ENCODE measurements at regions not wholly inside any gene's neighbourhood (a gene's known extent, or its start where the extent isn't known, plus 50 kb on each side); places are given as distances from the start of the nearest gene placed in this dataset.
A peak's percentile ranks its signal among the peaks of the same experiment; 100 is the strongest.

DNA sequence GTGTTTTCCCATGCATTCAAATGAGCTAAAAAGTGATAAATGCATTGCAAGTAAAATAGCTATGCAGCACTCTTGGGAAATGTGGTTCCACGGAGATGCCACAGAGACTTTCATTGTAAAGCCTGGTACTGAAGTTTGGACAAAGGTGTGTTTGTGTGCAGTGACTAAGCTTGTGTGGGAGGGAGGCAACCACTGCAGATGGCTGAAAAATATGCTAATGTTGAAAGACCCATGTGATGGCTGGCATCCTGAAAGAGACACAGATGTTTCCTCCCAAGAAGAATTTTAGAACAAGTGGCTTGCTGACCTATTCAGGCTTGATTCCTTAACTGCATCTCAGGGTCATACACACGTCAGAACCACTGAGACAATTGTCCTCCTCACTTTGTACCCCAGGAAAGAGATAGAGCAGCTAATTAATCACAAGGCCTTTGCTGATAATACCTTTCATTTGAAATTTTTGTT, 73.8 kb downstream of the FAM76B start:
- no peak overlapping the region for H4K5ac ChIP-seq (ENCODE audit: insufficient read length, low read depth, low read length)
- no peak overlapping the region for H3K14ac ChIP-seq (ENCODE audit: insufficient read length)
- no peak overlapping the region for H3K4me3 ChIP-seq (ENCODE audit: extremely low read depth in 1 of 4, insufficient read depth in 2 of 4, low read depth in 3 of 4, low read length in 4 of 4)
- no peak overlapping the region for H3K23ac ChIP-seq (ENCODE audit: insufficient read length)
- no peak overlapping the region for H4K8ac ChIP-seq (ENCODE audit: extremely low read depth, insufficient read depth, low read length)
- DNase-seq (ENCODE audit: low read depth in 1 of 2, low spot score in 2 of 2): no peak
- H2BK5ac ChIP-seq (ENCODE audit: low read depth, low read length): no peak overlapping the region
- no peaks in the 10 kb centered on the region for H4K20me1 ChIP-seq (replicated peaks in 1 of 2; ENCODE audit: control insufficient read depth in 1 of 2, insufficient read depth in 2 of 2, low read length in 2 of 2)
- no peak overlapping the region for H2BK120ac ChIP-seq (replicated peaks; ENCODE audit: low read depth, low read length)
- H3K4me1 ChIP-seq (replicated peaks in 1 of 4; ENCODE audit: control insufficient read depth in 3 of 4, insufficient read depth in 4 of 4, low read length in 3 of 4): no peaks in the 10 kb centered on the region
- no peak overlapping the region for H2BK15ac ChIP-seq (ENCODE audit: low read length)
- H2BK20ac ChIP-seq (ENCODE audit: low read length): no peak overlapping the region
- H3K56ac ChIP-seq (replicated peaks; ENCODE audit: insufficient read length, low read depth, low read length): no peak overlapping the region
- H3K9me3 ChIP-seq (ENCODE audit: insufficient read depth in 2 of 2, low read depth in 1 of 2, low read length in 1 of 2): no peaks in the 10 kb centered on the region
- H2BK12ac ChIP-seq (ENCODE audit: low read depth, low read length): no peak overlapping the region
- POLR2A ChIA-PET (ENCODE audit: partially characterized antibody): no interaction called here
- H3K9ac ChIP-seq (replicated peaks in 1 of 4; ENCODE audit: extremely low read depth in 1 of 4, low read depth in 3 of 4, low read length in 3 of 4): 0 out of 7 replicates have a peak overlapping the region, but pooled peaks of 1 of the 4 experiments have one; percentile 24
- H3K27me3 ChIP-seq (replicated peaks in 1 of 4; ENCODE audit: control insufficient read depth in 3 of 4, extremely low read depth in 1 of 4, insufficient read depth in 3 of 4, low read length in 3 of 4): no peaks in the 10 kb centered on the region
- no peak for FAIRE-seq
- H3K79me2 ChIP-seq (ENCODE audit: control insufficient read depth in 1 of 2, insufficient read depth in 2 of 2, low read length in 2 of 2): no peaks in the 10 kb centered on the region
- H3K4ac ChIP-seq (replicated peaks; ENCODE audit: insufficient read length, low read depth, low read length): no peak overlapping the region
- H4K91ac ChIP-seq (replicated peaks; ENCODE audit: insufficient read length, low read length): no peak overlapping the region
- CTCF ChIA-PET (ENCODE audit: partially characterized antibody): interaction anchor here (0.9 to 23.9 kb wide), 3 partner anchors 10 to 562 kb away, joined by 4 to 407 read pairs (median 45); no protein-coding TSS in a partner anchor
- H3K4me2 ChIP-seq (ENCODE audit: insufficient read depth in 1 of 2, low read depth in 2 of 2, low read length in 2 of 2): no peak overlapping the region
- H3K18ac ChIP-seq (ENCODE audit: extremely low read depth, low read length): no peak overlapping the region
- H3K23me2 ChIP-seq (ENCODE audit: low read depth, low read length): no peaks in the 10 kb centered on the region
- no peak overlapping the region for H2AK5ac ChIP-seq (ENCODE audit: low read depth, low read length)
- no peaks in the 10 kb centered on the region for H3K36me3 ChIP-seq (ENCODE audit: control insufficient read depth in 2 of 4, insufficient read depth in 4 of 4, low read length in 3 of 4)
- no peak overlapping the region for H3K27ac ChIP-seq (ENCODE audit: low read depth, low read length)
- no peaks in the 10 kb centered on the region for H3K79me1 ChIP-seq (ENCODE audit: low read depth, low read length)
- 82% methylated on average over 2 of the region's 2 CpGs; no CpG with 5 or more reads in 1 of the 2 experiments for WGBS, 2 experiments (ENCODE audit: extremely low coverage in 1 of 2, insufficient coverage in 1 of 2, insufficient read length in 1 of 2, insufficient replicate concordance in 2 of 2, low coverage in 1 of 2, low lambda C conversion rate in 2 of 2, missing lambda C conversion rate in 1 of 2)
- peak overlapping the region; percentile 24; the same call in 1 of the 2 replicates for H2AFZ ChIP-seq (ENCODE audit: low read length)
- TF ChIP-seq SP1 (IDR thresholded peaks at IDR 0.05; ENCODE audit: low read depth, low read length) (no peak), KDM4A (IDR thresholded peaks at IDR 0.05; ENCODE audit: low read depth, low read length, severe bottlenecking) (no peak), PHF8 (conservative IDR thresholded peaks at IDR 0.05; ENCODE audit: low read depth, low read length) (no peak), EZH2 (IDR thresholded peaks at IDR 0.05; ENCODE audit: low read depth, low read length, severe bottlenecking) (no peak), CREB1 (IDR thresholded peaks at IDR 0.05) (no peak), TBP (IDR thresholded peaks at IDR 0.05; ENCODE audit: low read depth, low read length) (no peak), BACH1 (IDR thresholded peaks at IDR 0.05; ENCODE audit: low read length) (no peak), CBX8 (IDR thresholded peaks at IDR 0.05; ENCODE audit: borderline replicate concordance, low read depth, low read length) (no peak), HDAC2 (IDR thresholded peaks at IDR 0.05; ENCODE audit: borderline replicate concordance in 1 of 2, low read depth in 2 of 2, low read length in 2 of 2) (no peak), ASH2L (IDR thresholded peaks at IDR 0.05; ENCODE audit: low read length) (no peak), HDAC6 (IDR thresholded peaks at IDR 0.05; ENCODE audit: low read depth, low read length) (no peak), SIN3A (conservative IDR thresholded peaks at IDR 0.05 in 1 of 2, IDR thresholded peaks at IDR 0.05 in 1 of 2; ENCODE audit: low read depth in 1 of 2, low read length in 2 of 2) (no peak)
